NCI-H2107 treated with DMSO at 0.1 percent for 48 hours (cell line): ENCODE measurements at regions not wholly inside any gene's neighbourhood (a gene's known extent, or its start where the extent isn't known, plus 50 kb on each side); places are given as distances from the start of the nearest gene placed in this dataset.
A peak's percentile ranks its signal among the peaks of the same experiment; 100 is the strongest.

Source experiments
- DNase-seq: peaks from one replicate; lab custom pipeline; 2025; ENCODE audit not compliant: unreplicated experiment; lab: John Stamatoyannopoulos, UW

GRCh38 chr2:120863661-120864320 lies 128.1 kb downstream of the GLI2 start:
- DNase-seq, result no peak

GRCh38 chr2:120864981-120865380 lies 129.3 kb downstream of the GLI2 start:
- DNase-seq, result no peak

- DNase-seq, result no peak
Observed at GRCh38 chr2:120865656-120866055, 130.0 kb downstream of the GLI2 start.

- DNase-seq, result no peak
Observed at GRCh38 chr2:120866071-120866470, 130.4 kb downstream of the GLI2 start.

GRCh38 chr2:120866483-120867140 lies 130.9 kb downstream of the GLI2 start:
- DNase-seq, result no peak

- no peak for DNase-seq
Observed at GRCh38 chr2:120867290-120868241, 131.9 kb downstream of the GLI2 start.

- DNase-seq, result no peak
Observed at GRCh38 chr2:120868366-120868765, 132.7 kb downstream of the GLI2 start.

GRCh38 chr2:120869036-120869729 lies 133.5 kb downstream of the GLI2 start:
- no peak for DNase-seq

- DNase-seq, result no peak
Observed at GRCh38 chr2:120869730-120870466, 134.2 kb downstream of the GLI2 start.

- no peak for DNase-seq
Observed at GRCh38 chr2:120870467-120870788, 134.8 kb downstream of the GLI2 start.

- no peak for DNase-seq
Observed at GRCh38 chr2:120871016-120871635, 135.5 kb downstream of the GLI2 start.

- DNase-seq, result no peak
Observed at GRCh38 chr2:120871881-120872620, 136.4 kb downstream of the GLI2 start.

- peak; percentile 42 for DNase-seq
Observed at GRCh38 chr2:120873958-120874887, 138.6 kb downstream of the GLI2 start.

GRCh38 chr2:120874888-120875275 lies 139.2 kb downstream of the GLI2 start:
- no peak for DNase-seq

GRCh38 chr2:120875431-120875830 lies 139.8 kb downstream of the GLI2 start:
- DNase-seq, result no peak

GRCh38 chr2:120876526-120877280 lies 141.0 kb downstream of the GLI2 start:
- DNase-seq, result no peak

- no peak for DNase-seq
Observed at GRCh38 chr2:120877409-120877808, 141.7 kb downstream of the GLI2 start.

- DNase-seq, result peak; percentile 44
Observed at GRCh38 chr2:120878970-120879369, 143.3 kb downstream of the GLI2 start.
